C4-2B (cell line): ENCODE measurements at regions not wholly inside any gene's neighbourhood (a gene's known extent, or its start where the extent isn't known, plus 50 kb on each side); places are given as distances from the start of the nearest gene placed in this dataset.

Source experiments
- ZFX ChIP-seq: fragments of 450-650 bp; IDR thresholded peaks from 2 replicates; pipeline ENCODE4 v1.6.1; 2017
- TF ChIP-seq, protein P1 (sequence below): fragments of 450-650 bp; conservative IDR thresholded peaks from 2 replicates; pipeline ENCODE4 v1.5.1; 2017; ENCODE audit warnings: mild to moderate bottlenecking

DNA sequence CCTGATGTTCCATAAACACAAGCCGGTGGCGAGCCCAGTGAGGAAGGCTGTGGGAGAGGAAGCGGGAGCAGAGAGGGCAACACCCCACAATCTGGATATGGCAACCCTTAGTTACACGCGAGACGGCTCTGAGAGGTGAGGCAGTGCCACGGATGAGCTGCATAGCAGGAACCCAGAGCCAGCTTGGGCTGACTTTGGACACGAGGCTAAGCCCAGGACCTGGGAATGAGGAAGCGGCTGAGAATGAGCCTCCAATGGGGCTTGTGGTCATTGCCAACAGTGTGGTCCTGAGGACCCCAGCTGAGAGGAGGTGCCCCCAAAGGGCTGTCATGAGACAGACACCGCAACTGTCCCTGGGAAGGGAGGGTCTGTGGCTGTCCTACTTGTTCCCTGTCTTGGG, 160.0 kb upstream of the SMIM23 start:
- TF ChIP-seq, protein P1, sequence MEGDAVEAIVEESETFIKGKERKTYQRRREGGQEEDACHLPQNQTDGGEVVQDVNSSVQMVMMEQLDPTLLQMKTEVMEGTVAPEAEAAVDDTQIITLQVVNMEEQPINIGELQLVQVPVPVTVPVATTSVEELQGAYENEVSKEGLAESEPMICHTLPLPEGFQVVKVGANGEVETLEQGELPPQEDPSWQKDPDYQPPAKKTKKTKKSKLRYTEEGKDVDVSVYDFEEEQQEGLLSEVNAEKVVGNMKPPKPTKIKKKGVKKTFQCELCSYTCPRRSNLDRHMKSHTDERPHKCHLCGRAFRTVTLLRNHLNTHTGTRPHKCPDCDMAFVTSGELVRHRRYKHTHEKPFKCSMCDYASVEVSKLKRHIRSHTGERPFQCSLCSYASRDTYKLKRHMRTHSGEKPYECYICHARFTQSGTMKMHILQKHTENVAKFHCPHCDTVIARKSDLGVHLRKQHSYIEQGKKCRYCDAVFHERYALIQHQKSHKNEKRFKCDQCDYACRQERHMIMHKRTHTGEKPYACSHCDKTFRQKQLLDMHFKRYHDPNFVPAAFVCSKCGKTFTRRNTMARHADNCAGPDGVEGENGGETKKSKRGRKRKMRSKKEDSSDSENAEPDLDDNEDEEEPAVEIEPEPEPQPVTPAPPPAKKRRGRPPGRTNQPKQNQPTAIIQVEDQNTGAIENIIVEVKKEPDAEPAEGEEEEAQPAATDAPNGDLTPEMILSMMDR = no peak
- TF ChIP-seq ZFX = no peak
